ENCODE measurements at regions not wholly inside any gene's neighbourhood (a gene's known extent, or its start where the extent isn't known, plus 50 kb on each side); places are given as distances from the start of the nearest gene placed in this dataset.

DNA sequence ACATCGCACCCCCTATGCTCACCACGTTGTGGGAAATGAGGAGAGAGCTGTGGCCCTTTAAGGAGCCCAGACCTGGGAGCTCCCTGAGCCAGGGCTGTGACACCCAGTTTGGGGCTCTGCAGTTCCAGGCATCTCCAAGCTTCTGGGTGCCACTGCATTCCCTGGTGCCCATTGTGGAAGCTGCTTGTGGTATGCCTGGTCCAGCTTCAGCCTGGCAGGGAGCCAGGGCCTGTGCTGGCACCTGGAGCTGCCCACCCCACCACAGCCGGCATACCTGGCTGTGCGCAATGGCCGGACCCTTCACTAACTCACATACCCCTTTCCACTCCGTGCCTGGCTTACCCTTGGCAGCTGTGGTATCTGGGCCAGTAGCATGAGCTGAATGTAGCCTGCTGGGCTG is 107.9 kb upstream of the OR4E1 start:
- Histone ChIP-seq H3K4me2 (ENCODE audit: low read length) (no peak overlapping the region), H3K36me3 (ENCODE audit: control insufficient read depth, low read length) (no peaks in the 10 kb centered on the region), H3F3A (ENCODE audit: control insufficient read depth, insufficient read depth) (no peaks in the 10 kb centered on the region)

GRCh38 chr14:21780429-21781084 is 106.9 kb upstream of the OR4E1 start:
- H3K9me3 ChIP-seq (ENCODE audit: control insufficient read depth, insufficient read depth, low read length), result no peaks in the 10 kb centered on the region
- H3K4me1 ChIP-seq (ENCODE audit: control insufficient read depth, low read length), result no peaks in the 10 kb centered on the region
- no peaks in the 10 kb centered on the region for H3K36me3 ChIP-seq (ENCODE audit: control insufficient read depth, low read length)
- no peak overlapping the region for H3K27ac ChIP-seq (ENCODE audit: low read depth, low read length)
- no peaks in the 10 kb centered on the region for H3K9me2 ChIP-seq (replicated peaks; ENCODE audit: control insufficient read depth, low read length)
- no peak for TF ChIP-seq EZH2phosphoT487 (IDR thresholded peaks at IDR 0.05; ENCODE audit: borderline replicate concordance, low read length)
- TF ChIP-seq, protein P1, sequence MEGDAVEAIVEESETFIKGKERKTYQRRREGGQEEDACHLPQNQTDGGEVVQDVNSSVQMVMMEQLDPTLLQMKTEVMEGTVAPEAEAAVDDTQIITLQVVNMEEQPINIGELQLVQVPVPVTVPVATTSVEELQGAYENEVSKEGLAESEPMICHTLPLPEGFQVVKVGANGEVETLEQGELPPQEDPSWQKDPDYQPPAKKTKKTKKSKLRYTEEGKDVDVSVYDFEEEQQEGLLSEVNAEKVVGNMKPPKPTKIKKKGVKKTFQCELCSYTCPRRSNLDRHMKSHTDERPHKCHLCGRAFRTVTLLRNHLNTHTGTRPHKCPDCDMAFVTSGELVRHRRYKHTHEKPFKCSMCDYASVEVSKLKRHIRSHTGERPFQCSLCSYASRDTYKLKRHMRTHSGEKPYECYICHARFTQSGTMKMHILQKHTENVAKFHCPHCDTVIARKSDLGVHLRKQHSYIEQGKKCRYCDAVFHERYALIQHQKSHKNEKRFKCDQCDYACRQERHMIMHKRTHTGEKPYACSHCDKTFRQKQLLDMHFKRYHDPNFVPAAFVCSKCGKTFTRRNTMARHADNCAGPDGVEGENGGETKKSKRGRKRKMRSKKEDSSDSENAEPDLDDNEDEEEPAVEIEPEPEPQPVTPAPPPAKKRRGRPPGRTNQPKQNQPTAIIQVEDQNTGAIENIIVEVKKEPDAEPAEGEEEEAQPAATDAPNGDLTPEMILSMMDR (IDR thresholded peaks at IDR 0.05; ENCODE audit: low read depth, low read length, poor library complexity, severe bottlenecking), result no peak
- no peaks in the 10 kb centered on the region for H3F3A ChIP-seq (ENCODE audit: control insufficient read depth, insufficient read depth)
- H3K4me2 ChIP-seq (ENCODE audit: low read length), result no peak overlapping the region
- H3K79me2 ChIP-seq (ENCODE audit: control insufficient read depth, low read length), result no peaks in the 10 kb centered on the region
- no peak overlapping the region for H3K4me3 ChIP-seq (ENCODE audit: low read length)
- H4K20me1 ChIP-seq (ENCODE audit: control insufficient read depth, insufficient read depth, low read depth, low read length), result no peaks in the 10 kb centered on the region
- H3K27me3 ChIP-seq (ENCODE audit: control insufficient read depth, low read length), result peaks cover 4% of the 10 kb centered on the region; the same call in 1 of the 2 replicates

More for the DNA sequence above, 107.9 kb upstream of the OR4E1 start:
- Histone ChIP-seq H3K27ac (ENCODE audit: low read depth, low read length) (no peak overlapping the region), H3K79me2 (ENCODE audit: control insufficient read depth, low read length) (no peaks in the 10 kb centered on the region), H3K9me2 (replicated peaks; ENCODE audit: control insufficient read depth, low read length) (no peaks in the 10 kb centered on the region), H4K20me1 (ENCODE audit: control insufficient read depth, insufficient read depth, low read depth, low read length) (no peaks in the 10 kb centered on the region), H3K4me3 (ENCODE audit: low read length) (no peak overlapping the region), H3K4me1 (ENCODE audit: control insufficient read depth, low read length) (no peaks in the 10 kb centered on the region), H3K9me3 (ENCODE audit: control insufficient read depth, insufficient read depth, low read length) (no peaks in the 10 kb centered on the region), H3K27me3 (ENCODE audit: control insufficient read depth, low read length) (no peaks in the 10 kb centered on the region)
- TF ChIP-seq, protein P1 (IDR thresholded peaks at IDR 0.05; ENCODE audit: low read depth, low read length, poor library complexity, severe bottlenecking), result no peak
- no peak for TF ChIP-seq EZH2phosphoT487 (IDR thresholded peaks at IDR 0.05; ENCODE audit: borderline replicate concordance, low read length)

GRCh38 chr14:21771671-21772070 is 98.1 kb upstream of the OR4E1 start:
- H3K4me3 ChIP-seq (ENCODE audit: low read length), result no peak overlapping the region
- no peaks in the 10 kb centered on the region for H3K4me1 ChIP-seq (ENCODE audit: control insufficient read depth, low read length)
- no peak overlapping the region for H3K27ac ChIP-seq (ENCODE audit: low read depth, low read length)
- peaks cover 9% of the 10 kb centered on the region for H3K27me3 ChIP-seq (ENCODE audit: control insufficient read depth, low read length)
- H3K36me3 ChIP-seq (ENCODE audit: control insufficient read depth, low read length), result no peaks in the 10 kb centered on the region
- no peaks in the 10 kb centered on the region for H3K9me3 ChIP-seq (ENCODE audit: control insufficient read depth, insufficient read depth, low read length)
- no peak overlapping the region for H3K4me2 ChIP-seq (ENCODE audit: low read length)
- no peaks in the 10 kb centered on the region for H3K9me2 ChIP-seq (replicated peaks; ENCODE audit: control insufficient read depth, low read length)
- no peaks in the 10 kb centered on the region for H4K20me1 ChIP-seq (ENCODE audit: control insufficient read depth, insufficient read depth, low read depth, low read length)
- H3K79me2 ChIP-seq (ENCODE audit: control insufficient read depth, low read length), result no peaks in the 10 kb centered on the region
- no peaks in the 10 kb centered on the region for H3F3A ChIP-seq (ENCODE audit: control insufficient read depth, insufficient read depth)
- TF ChIP-seq EZH2phosphoT487 (IDR thresholded peaks at IDR 0.05; ENCODE audit: borderline replicate concordance, low read length), result no peak
- TF ChIP-seq, protein P1 (IDR thresholded peaks at IDR 0.05; ENCODE audit: low read depth, low read length, poor library complexity, severe bottlenecking), result no peak

All from DOHH2 (cell line).